CD4-positive, alpha-beta T cell treated with Interleukin-2 at 100 ng/mL for 4 hours (primary cell): ENCODE measurements at regions not wholly inside any gene's neighbourhood (a gene's known extent, or its start where the extent isn't known, plus 50 kb on each side); places are given as distances from the start of the nearest gene placed in this dataset.

Source experiments
- DNase-seq: peaks from one replicate; pipeline ENCODE4 v3.0.0-alpha.2; 2020; ENCODE audit warnings: low spot score

- DNase-seq = no peak
These were observed 79.5 kb downstream of the FOXA2 start for GRCh38 chr20:22504829-22505377.

GRCh38 chr20:22503577-22503976, 80.8 kb downstream of the FOXA2 start:
- no peak for DNase-seq

- DNase-seq = no peak
These were observed 81.6 kb downstream of the FOXA2 start for GRCh38 chr20:22502731-22503191.

- DNase-seq = no peak
These were observed 82.6 kb downstream of the FOXA2 start for GRCh38 chr20:22501566-22502344.

GRCh38 chr20:22501034-22501433, 83.3 kb downstream of the FOXA2 start:
- no peak for DNase-seq

GRCh38 chr20:22499515-22500166, 84.7 kb downstream of the FOXA2 start:
- no peak for DNase-seq

- DNase-seq = no peak
These were observed 87.6 kb downstream of the FOXA2 start for GRCh38 chr20:22496817-22497216.

- no peak for DNase-seq
These were observed 88.6 kb downstream of the FOXA2 start for GRCh38 chr20:22495789-22496188.

- no peak for DNase-seq
These were observed 89.2 kb downstream of the FOXA2 start for GRCh38 chr20:22495172-22495571.

GRCh38 chr20:22492497-22492896, 91.9 kb downstream of the FOXA2 start:
- no peak for DNase-seq

GRCh38 chr20:22491194-22491505, 93.2 kb downstream of the FOXA2 start:
- DNase-seq = no peak

GRCh38 chr20:22490287-22491193, 93.8 kb downstream of the FOXA2 start:
- no peak for DNase-seq

GRCh38 chr20:22489626-22490286, 94.6 kb downstream of the FOXA2 start:
- no peak for DNase-seq

- no peak for DNase-seq
These were observed 104.0 kb downstream of the FOXA2 start for GRCh38 chr20:22480336-22480735.

- no peak for DNase-seq
These were observed 108.7 kb downstream of the FOXA2 start for GRCh38 chr20:22475662-22476061.

- no peak for DNase-seq
These were observed 110.1 kb downstream of the FOXA2 start for GRCh38 chr20:22474224-22474623.

GRCh38 chr20:22473293-22473692, 111.1 kb downstream of the FOXA2 start:
- no peak for DNase-seq

- DNase-seq = no peak
These were observed 111.8 kb downstream of the FOXA2 start for GRCh38 chr20:22472447-22473100.

GRCh38 chr20:22471156-22471836, 113.1 kb downstream of the FOXA2 start:
- DNase-seq = no peak

- DNase-seq = no peak
These were observed 113.7 kb downstream of the FOXA2 start for GRCh38 chr20:22470620-22471026.
